HepG2 (cell line): ENCODE measurements at regions not wholly inside any gene's neighbourhood (a gene's known extent, or its start where the extent isn't known, plus 50 kb on each side); places are given as distances from the start of the nearest gene placed in this dataset.

Experiments used
- ATAC-seq: fragments of 200-7000 bp; cut with Tn5 transposase; 3 replicates; pipeline ENCODE4 v1.9.1; 2020; ENCODE audit warnings: mild to moderate bottlenecking, moderate library complexity
- BruUV-seq: library from RNA; stranded (reverse); fragments of 400-500 nt; replicated peaks from 2 replicates; lab custom pipeline; 2021; lab: Mats Ljungman, UMichigan
- CTCF ChIA-PET: fragments of 300-600 bp; formaldehyde crosslinking; extraction: SDS; loops from one replicate; lab custom pipeline; 2021; ENCODE audit warnings: low total read pairs, inconsistent platforms, low intra/inter-chr PET ratio; lab: Yijun Ruan, JAX
- POLR2A ChIA-PET: fragments of 350-600 bp; sonication (Branson Sonifier 250); formaldehyde crosslinking; loops from one replicate; lab custom pipeline; 2020; ENCODE audit warnings: antibody characterized with exemption, inconsistent platforms; lab: Yijun Ruan, JAX
- DNase-seq: peaks from one replicate; pipeline ENCODE4 v3.0.0-alpha.2; 2015; ENCODE audit warnings: low spot score
- FAIRE-seq: peaks from 3 replicates; lab custom pipeline; 2011; peaks lifted over from hg19 to GRCh38; lab: Jason Lieb, UNC
- H2AFZ ChIP-seq: one replicate; pipeline ENCODE4 v1.6.1; 2011; ENCODE audit warnings: low read length, inconsistent platforms
- H3K27ac ChIP-seq: fragments of 300-600 bp; 3 replicates; pipeline ENCODE4 v1.8.0; 2011; ENCODE audit warnings: mixed run types, mild to moderate bottlenecking, mixed read lengths, low read length, inconsistent platforms; ENCODE audit not compliant: insufficient read depth; ENCODE audit errors: extremely low read length
- H3K27me3 ChIP-seq, 2 experiments: fragments of 200-600 bp in 1 of 2; 2 replicates in 1 of 2; 3 replicates in 1 of 2; pipeline versions ENCODE4 v1.6.0 to v1.8.0; 2011; ENCODE audit warnings: low read length in 2 of 2, mild to moderate bottlenecking in 2 of 2, moderate library complexity in 2 of 2, inconsistent platforms in 1 of 2; ENCODE audit not compliant: insufficient read depth in 2 of 2, control insufficient read depth in 1 of 2
- H3K36me3 ChIP-seq, 2 experiments: fragments of 200-600 bp in 1 of 2; replicated peaks in 1 of 2; 2 replicates in 1 of 2; 3 replicates in 1 of 2; pipeline versions ENCODE4 v1.5.1 to v1.8.0; 2011; ENCODE audit warnings: low read length in 2 of 2, inconsistent platforms in 1 of 2; ENCODE audit not compliant: insufficient read depth in 2 of 2, control insufficient read depth in 1 of 2
- H3K4me1 ChIP-seq: 2 replicates; pipeline ENCODE4 v1.5.1; 2012; ENCODE audit warnings: low read length, inconsistent platforms; ENCODE audit not compliant: insufficient read depth
- H3K4me2 ChIP-seq: 2 replicates; pipeline ENCODE4 v1.6.0; 2011; ENCODE audit warnings: low read depth, low read length, inconsistent platforms
- H3K4me3 ChIP-seq, 3 experiments: fragments of 200-600 bp in 1 of 3; sonication (generic), shearing (Covaris generic) in 1 of 3; replicated peaks in 1 of 3; 2 replicates each; pipeline ENCODE4 v1.5.1; 2011 to 2016; ENCODE audit warnings: low read length in 3 of 3, inconsistent platforms in 2 of 3, low read depth in 2 of 3, mild to moderate bottlenecking in 2 of 3, control low read depth in 1 of 3, mixed read lengths in 1 of 3; ENCODE audit not compliant: insufficient read depth in 1 of 3
- H3K79me2 ChIP-seq: one replicate; pipeline ENCODE4 v1.6.1; 2011; ENCODE audit warnings: low read length, inconsistent platforms; ENCODE audit not compliant: insufficient read depth
- H3K9ac ChIP-seq: 2 replicates; pipeline ENCODE4 v1.6.0; 2011; ENCODE audit warnings: mild to moderate bottlenecking, low read depth, low read length, inconsistent platforms; ENCODE audit not compliant: insufficient read depth
- H3K9me3 ChIP-seq: 2 replicates; pipeline ENCODE4 v1.5.1; 2012; ENCODE audit warnings: mild to moderate bottlenecking, low read length
- H4K20me1 ChIP-seq: 2 replicates; pipeline ENCODE4 v1.6.0; 2011; ENCODE audit warnings: inconsistent platforms, mild to moderate bottlenecking, low read length, moderate library complexity; ENCODE audit not compliant: insufficient read depth
- ATAD3A ChIP-seq: sonication (generic); formaldehyde crosslinking; IDR thresholded peaks from 2 replicates; pipeline ENCODE4 v1.4.0; 2020; ENCODE audit warnings: missing genetic modification reagents
- MAFK ChIP-seq, 2 experiments: IDR thresholded peaks in 1 of 2; conservative IDR thresholded peaks in 1 of 2; 2 replicates each; pipeline ENCODE4 v1.6.1; 2011; ENCODE audit warnings: improper control_type of control experiment in 2 of 2, low read length in 2 of 2
- ZNF17 ChIP-seq: sonication (generic); formaldehyde crosslinking; IDR thresholded peaks from 2 replicates; pipeline ENCODE4 v1.5.0; 2020; ENCODE audit warnings: mild to moderate bottlenecking, missing genetic modification reagents
- ZNF556 ChIP-seq: sonication (generic); formaldehyde crosslinking; IDR thresholded peaks from 2 replicates; pipeline ENCODE4 v1.4.0; 2020; ENCODE audit warnings: mild to moderate bottlenecking, missing genetic modification reagents, borderline replicate concordance
- WGBS: methylation state at CpG from one replicate; pipeline ENCODE4 v1.1.6; 2017; ENCODE audit warnings: low lambda C conversion rate; 5-methylcytosine and 5-hydroxymethylcytosine counted together
- in situ Hi-C: cut with HindIII; loops from 2 replicates; pipeline ENCODE4 v1.10.0; 2017; ENCODE audit warnings: low pct_unique_long_range_greater_than_20kb; ENCODE audit not compliant: extremely low pct_ligation_motif_present
- intact Hi-C: fragments of 100-400 bp; cut with micrococcal nuclease; formaldehyde crosslinking; loops from one replicate; pipeline ENCODE4 v1.10.0; 2022; ENCODE audit not compliant: unreplicated experiment
- TF ChIP-seq, protein P1 (sequence below): sonication (generic); formaldehyde crosslinking; IDR thresholded peaks from 2 replicates; pipeline ENCODE4 v1.4.0; 2020; ENCODE audit warnings: missing genetic modification reagents; ENCODE audit errors: not compliant biosample characterization

GRCh38 chrX:97846228-97846627, 962.5 kb downstream of the RPA4 start:
- H2AFZ ChIP-seq = no peak overlapping the region
- DNase-seq (no peak), ATAC-seq (no peak), FAIRE-seq (no peak)
- POLR2A ChIA-PET = no interaction called here
- no peak overlapping the region for H3K4me3 ChIP-seq
- no peaks in the 10 kb centered on the region for H3K36me3 ChIP-seq
- TF ChIP-seq ZNF17 (CRISPR knock-in tag) = no peak
- TF ChIP-seq, protein P1, sequence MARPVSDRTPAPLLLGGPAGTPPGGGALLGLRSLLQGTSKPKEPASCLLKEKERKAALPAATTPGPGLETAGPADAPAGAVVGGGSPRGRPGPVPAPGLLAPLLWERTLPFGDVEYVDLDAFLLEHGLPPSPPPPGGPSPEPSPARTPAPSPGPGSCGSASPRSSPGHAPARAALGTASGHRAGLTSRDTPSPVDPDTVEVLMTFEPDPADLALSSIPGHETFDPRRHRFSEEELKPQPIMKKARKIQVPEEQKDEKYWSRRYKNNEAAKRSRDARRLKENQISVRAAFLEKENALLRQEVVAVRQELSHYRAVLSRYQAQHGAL (CRISPR knock-in tag) = no peak
- no peaks in the 10 kb centered on the region for H3K4me1 ChIP-seq
- H3K79me2 ChIP-seq = no peaks in the 10 kb centered on the region
- in situ Hi-C loops (no loop called here), intact Hi-C loops (no loop called here)
- H4K20me1 ChIP-seq = no peaks in the 10 kb centered on the region
- H3K27ac ChIP-seq = no peak overlapping the region
- CTCF ChIA-PET = no interaction called here
- H3K9me3 ChIP-seq = peaks cover 19% of the 10 kb centered on the region; the same call in 1 of the 2 replicates
- no peak overlapping the region for H3K4me2 ChIP-seq
- 50% methylated on average over 4 of the region's 12 CpGs for WGBS
- H3K27me3 ChIP-seq = no peaks in the 10 kb centered on the region
- BruUV-seq = no TSS peak
- no peak overlapping the region for H3K9ac ChIP-seq

DNA sequence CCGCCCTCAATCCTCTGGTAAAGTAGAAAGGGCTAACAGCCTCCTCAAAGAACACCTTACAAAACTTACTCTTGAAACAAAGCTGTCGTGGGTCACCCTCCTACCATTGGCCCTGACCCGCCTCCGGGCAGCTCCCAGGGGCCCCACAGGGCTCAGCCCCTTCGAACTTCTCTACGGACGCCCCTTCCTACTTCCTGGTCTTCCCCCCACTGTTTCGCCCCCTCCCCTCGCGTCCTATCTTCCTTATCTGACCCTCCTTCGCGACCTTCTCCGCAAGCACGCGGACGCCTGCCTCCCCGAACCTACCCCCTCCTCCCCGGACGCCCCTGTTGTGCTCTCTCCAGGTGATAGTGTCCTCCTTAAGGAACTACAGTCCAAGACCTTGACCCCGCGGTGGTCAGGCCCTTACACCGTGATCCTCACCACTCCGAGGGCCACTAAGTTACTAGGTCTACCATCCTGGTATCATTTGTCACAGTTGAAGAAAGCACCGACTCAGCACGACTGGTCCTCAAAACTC, 963.1 kb downstream of the RPA4 start:
- peak in 1 of 2 experiments; percentile 24; a peak in 1 of 4 replicates for TF ChIP-seq MAFK (conservative IDR thresholded peaks at IDR 0.05 in 1 of 2, IDR thresholded peaks at IDR 0.05 in 1 of 2; ENCODE audit: low read length in 2 of 2)
- no peak for TF ChIP-seq ZNF556
- TF ChIP-seq ATAD3A (CRISPR knock-in tag) = no peak
- CTCF ChIA-PET = no interaction called here
- Histone ChIP-seq H3K9ac (no peak overlapping the region), H3K4me2 (no peak overlapping the region), H3K27me3 (no peaks in the 10 kb centered on the region), H3K9me3 (peaks cover 19% of the 10 kb centered on the region; the same call in 1 of the 2 replicates), H4K20me1 (no peaks in the 10 kb centered on the region), H3K4me1 (no peaks in the 10 kb centered on the region), H3K27ac (no peak overlapping the region), H2AFZ (no peak overlapping the region), H3K36me3 (no peaks in the 10 kb centered on the region), H3K79me2 (no peaks in the 10 kb centered on the region), H3K4me3 (no peak overlapping the region)
- FAIRE-seq = no peak
- POLR2A ChIA-PET = no interaction called here
- BruUV-seq = no TSS peak
- intact Hi-C loops (no loop called here), in situ Hi-C loops (no loop called here)
- DNase-seq = no peak
- 51% methylated on average over 19 of the region's 25 CpGs for WGBS
- no peak for ATAC-seq
